Gastroesophageal sphincter (tissue), 4 donors: ENCODE measurements at regions not wholly inside any gene's neighbourhood (a gene's known extent, or its start where the extent isn't known, plus 50 kb on each side); places are given as distances from the start of the nearest gene placed in this dataset.

ENCODE experiments used
- ATAC-seq: fragments of 150-250 bp; one replicate; pipeline ENCODE4 v1.9.1; 2016; ENCODE audit warnings: mild to moderate bottlenecking, moderate library complexity
- H3K27ac ChIP-seq, 4 donors: fragments of 200-600 bp; sonication (generic) in 3 of 4; 1 replicate in 3 of 4; 2 replicates in 1 of 4; pipeline ENCODE4 v1.5.1; 2016 to 2019
- H3K27me3 ChIP-seq: fragments of 200-600 bp; sonication (generic); one replicate; pipeline ENCODE4 v1.5.1; 2019
- H3K36me3 ChIP-seq, 2 donors: fragments of 200-600 bp; sonication (generic); one replicate each; pipeline ENCODE4 v1.5.1; 2019; ENCODE audit warnings: control low read depth in 1 of 2
- H3K4me1 ChIP-seq, 3 donors: fragments of 200-600 bp; sonication (generic); 1 replicate in 2 of 3; 2 replicates in 1 of 3; pipeline ENCODE4 v1.5.1; 2016 to 2019; ENCODE audit warnings: control low read depth in 2 of 3
- H3K4me3 ChIP-seq, 2 donors: fragments of 200-600 bp; sonication (generic); one replicate each; pipeline ENCODE4 v1.5.1; 2019; ENCODE audit warnings: mild to moderate bottlenecking in 1 of 2, moderate library complexity in 1 of 2
- H3K9me3 ChIP-seq, 3 donors: fragments of 200-600 bp; sonication (generic); one replicate each; pipeline ENCODE4 v1.5.1; 2017 to 2019; ENCODE audit warnings: control low read depth in 2 of 3
- EP300 ChIP-seq: sonication (generic); formaldehyde crosslinking; IDR thresholded peaks from one replicate; pipeline ENCODE4 v1.6.1; 2017; ENCODE audit warnings: antibody characterized with exemption, mild to moderate bottlenecking
- POLR2A ChIP-seq, 2 donors: fragments of 450-650 bp; IDR thresholded peaks; one replicate each; pipeline ENCODE4 v1.6.1; 2017; ENCODE audit warnings: antibody characterized with exemption in 2 of 2, mild to moderate bottlenecking in 2 of 2, moderate library complexity in 1 of 2
- POLR2AphosphoS5 ChIP-seq: sonication (generic); formaldehyde crosslinking; IDR thresholded peaks from one replicate; pipeline ENCODE4 v1.6.1; 2017; ENCODE audit warnings: antibody characterized with exemption
- WGBS, 2 donors: methylation state at CpG; one replicate each; pipeline ENCODE4 v1.1.5; 2018; ENCODE audit warnings: low coverage in 1 of 2; 5-methylcytosine and 5-hydroxymethylcytosine counted together
- TF ChIP-seq, protein P1 (sequence below), 4 experiments: fragments of 200-600 bp in 2 of 4; fragments of 450-650 bp in 2 of 4; sonication (generic) in 1 of 4; IDR thresholded peaks; one replicate each; pipeline ENCODE4 v1.5.1; 2017 to 2019; ENCODE audit warnings: antibody characterized with exemption in 4 of 4, mild to moderate bottlenecking in 2 of 4, moderate library complexity in 2 of 4

DNA sequence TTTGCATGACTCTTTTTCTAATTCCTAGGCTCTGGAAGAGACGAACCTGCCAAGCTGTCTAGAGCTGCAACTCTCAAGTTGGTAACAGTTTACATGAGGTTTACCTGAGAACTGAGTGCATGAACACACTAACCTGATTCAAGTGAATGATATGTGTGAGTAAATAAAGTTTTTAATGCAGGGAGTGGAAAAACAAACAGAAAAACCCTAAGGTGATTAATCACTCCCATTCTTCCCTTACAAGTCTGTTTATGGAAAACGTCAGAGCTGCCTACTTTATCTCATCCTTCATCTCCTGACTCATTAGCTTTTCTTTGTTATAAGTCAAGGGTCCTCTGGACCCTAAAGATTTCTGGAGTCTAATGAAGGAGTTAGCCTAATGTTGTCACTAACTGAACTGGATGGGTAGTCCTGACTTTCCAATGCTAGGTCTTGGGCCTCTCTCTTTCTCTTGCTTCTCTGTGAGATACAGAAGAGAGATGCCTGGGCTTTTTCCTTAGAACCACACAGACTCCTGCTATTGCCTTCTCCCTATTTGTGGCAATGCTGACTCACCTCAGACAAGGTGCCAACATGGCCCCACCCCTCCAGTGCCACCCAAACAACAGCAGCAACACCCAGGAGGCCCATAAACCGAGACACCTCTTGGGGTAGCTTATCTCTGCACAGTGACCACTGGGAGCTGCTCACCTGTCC lies 952.4 kb downstream of the EPHA4 start:
- no peaks in the 10 kb centered on the region for H3K9me3 ChIP-seq
- TF ChIP-seq POLR2A (IDR thresholded peaks at IDR 0.05): no peak
- TF ChIP-seq, protein P1, sequence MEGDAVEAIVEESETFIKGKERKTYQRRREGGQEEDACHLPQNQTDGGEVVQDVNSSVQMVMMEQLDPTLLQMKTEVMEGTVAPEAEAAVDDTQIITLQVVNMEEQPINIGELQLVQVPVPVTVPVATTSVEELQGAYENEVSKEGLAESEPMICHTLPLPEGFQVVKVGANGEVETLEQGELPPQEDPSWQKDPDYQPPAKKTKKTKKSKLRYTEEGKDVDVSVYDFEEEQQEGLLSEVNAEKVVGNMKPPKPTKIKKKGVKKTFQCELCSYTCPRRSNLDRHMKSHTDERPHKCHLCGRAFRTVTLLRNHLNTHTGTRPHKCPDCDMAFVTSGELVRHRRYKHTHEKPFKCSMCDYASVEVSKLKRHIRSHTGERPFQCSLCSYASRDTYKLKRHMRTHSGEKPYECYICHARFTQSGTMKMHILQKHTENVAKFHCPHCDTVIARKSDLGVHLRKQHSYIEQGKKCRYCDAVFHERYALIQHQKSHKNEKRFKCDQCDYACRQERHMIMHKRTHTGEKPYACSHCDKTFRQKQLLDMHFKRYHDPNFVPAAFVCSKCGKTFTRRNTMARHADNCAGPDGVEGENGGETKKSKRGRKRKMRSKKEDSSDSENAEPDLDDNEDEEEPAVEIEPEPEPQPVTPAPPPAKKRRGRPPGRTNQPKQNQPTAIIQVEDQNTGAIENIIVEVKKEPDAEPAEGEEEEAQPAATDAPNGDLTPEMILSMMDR (IDR thresholded peaks at IDR 0.05): no peak
- no peak for TF ChIP-seq POLR2AphosphoS5
- TF ChIP-seq EP300: no peak
- H3K4me1 ChIP-seq: no peaks in the 10 kb centered on the region
- H3K27me3 ChIP-seq: no peaks in the 10 kb centered on the region
- no peaks in the 10 kb centered on the region for H3K36me3 ChIP-seq
- no peak for ATAC-seq
- no peak overlapping the region for H3K4me3 ChIP-seq
- H3K27ac ChIP-seq: no peak overlapping the region
- 40 to 68% methylated on average over 2 of the region's 3 CpGs for WGBS, 2 donors

DNA sequence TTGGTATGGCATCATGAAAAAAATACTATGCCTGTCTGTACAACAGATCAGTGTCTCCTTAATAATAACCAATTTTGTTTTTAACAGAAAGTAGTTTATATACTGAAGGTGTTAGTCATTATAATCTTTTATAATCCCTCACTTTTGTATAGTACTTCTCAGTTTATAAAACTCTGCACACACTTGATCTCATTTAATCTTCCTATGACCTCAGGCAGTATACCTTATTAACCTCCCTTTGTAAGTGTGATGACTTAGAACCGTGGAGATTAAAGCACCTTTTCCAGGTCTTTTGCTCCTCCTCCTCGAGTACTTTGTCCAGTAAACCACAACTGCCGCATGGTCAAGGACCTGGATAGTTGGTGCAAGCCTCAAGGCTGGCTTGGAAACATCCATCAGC lies 945.5 kb downstream of the EPHA4 start:
- H3K27me3 ChIP-seq: no peaks in the 10 kb centered on the region
- H3K4me3 ChIP-seq: no peak overlapping the region
- no peaks in the 10 kb centered on the region for H3K9me3 ChIP-seq
- no peaks in the 10 kb centered on the region for H3K36me3 ChIP-seq
- no peak for ATAC-seq
- H3K27ac ChIP-seq: no peak overlapping the region
- WGBS, 2 donors: 69% methylated on average over 3 of the region's 3 CpGs; no CpG with 5 or more reads in 1 of the 2 donors
- no peak for TF ChIP-seq POLR2A (IDR thresholded peaks at IDR 0.05)
- TF ChIP-seq EP300: no peak
- TF ChIP-seq, protein P1 (IDR thresholded peaks at IDR 0.05): no peak
- no peak for TF ChIP-seq POLR2AphosphoS5
- H3K4me1 ChIP-seq: no peaks in the 10 kb centered on the region

DNA sequence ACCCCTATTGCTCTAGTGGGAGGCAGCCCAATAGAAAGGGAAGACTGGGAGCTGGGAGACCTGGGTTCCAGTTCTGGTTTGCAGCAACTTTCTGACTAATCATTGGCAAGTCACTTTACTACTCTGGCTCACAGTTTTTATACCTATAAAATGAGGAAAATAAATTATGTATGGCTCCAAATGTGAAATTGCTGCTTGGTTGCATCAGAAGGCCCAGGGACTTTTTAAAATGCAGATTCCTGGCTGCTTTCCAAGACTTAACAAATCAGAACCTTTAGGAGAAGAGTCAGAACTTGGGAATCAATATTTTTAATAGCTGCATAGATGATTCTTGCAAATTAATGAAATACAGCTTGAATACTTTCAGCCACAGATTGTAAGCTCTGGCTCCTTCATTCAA lies 943.9 kb downstream of the EPHA4 start:
- TF ChIP-seq, protein P1 (IDR thresholded peaks at IDR 0.05): no peak
- TF ChIP-seq EP300: no peak
- no peak overlapping the region for H3K27ac ChIP-seq
- H3K9me3 ChIP-seq: no peaks in the 10 kb centered on the region
- H3K36me3 ChIP-seq: no peaks in the 10 kb centered on the region
- H3K4me3 ChIP-seq: no peak overlapping the region
- no peaks in the 10 kb centered on the region for H3K27me3 ChIP-seq
- no peaks in the 10 kb centered on the region for H3K4me1 ChIP-seq
- no peak for ATAC-seq

DNA sequence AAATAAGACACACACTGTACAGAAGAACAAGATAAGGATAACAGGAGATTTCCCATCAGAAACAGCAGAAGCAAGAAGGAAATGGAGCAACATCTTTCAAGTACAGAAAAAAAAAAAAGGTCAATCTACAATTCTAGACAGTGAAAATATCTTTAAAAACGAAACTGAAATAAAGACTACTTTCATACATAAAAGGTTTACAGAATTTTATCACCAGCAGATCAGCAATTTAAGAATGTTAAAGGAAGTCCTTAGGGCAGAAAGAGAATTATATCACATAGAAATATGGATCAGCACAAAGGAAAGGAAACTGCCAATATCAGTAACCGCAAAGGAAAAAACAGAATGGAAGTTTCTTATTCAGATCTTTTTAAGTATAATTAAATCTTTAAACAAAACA lies 931.0 kb downstream of the EPHA4 start:
- TF ChIP-seq, protein P1 (IDR thresholded peaks at IDR 0.05): no peak
- TF ChIP-seq EP300: no peak
- no peaks in the 10 kb centered on the region for H3K36me3 ChIP-seq
- peaks cover 6% of the 10 kb centered on the region for H3K27me3 ChIP-seq
- 51 to 59% methylated on average over 2 of the region's 2 CpGs for WGBS, 2 donors
- no peaks in the 10 kb centered on the region for H3K4me1 ChIP-seq
- H3K27ac ChIP-seq: no peak overlapping the region
- H3K9me3 ChIP-seq: no peaks in the 10 kb centered on the region
- H3K4me3 ChIP-seq: no peak overlapping the region
- no peak for ATAC-seq

DNA sequence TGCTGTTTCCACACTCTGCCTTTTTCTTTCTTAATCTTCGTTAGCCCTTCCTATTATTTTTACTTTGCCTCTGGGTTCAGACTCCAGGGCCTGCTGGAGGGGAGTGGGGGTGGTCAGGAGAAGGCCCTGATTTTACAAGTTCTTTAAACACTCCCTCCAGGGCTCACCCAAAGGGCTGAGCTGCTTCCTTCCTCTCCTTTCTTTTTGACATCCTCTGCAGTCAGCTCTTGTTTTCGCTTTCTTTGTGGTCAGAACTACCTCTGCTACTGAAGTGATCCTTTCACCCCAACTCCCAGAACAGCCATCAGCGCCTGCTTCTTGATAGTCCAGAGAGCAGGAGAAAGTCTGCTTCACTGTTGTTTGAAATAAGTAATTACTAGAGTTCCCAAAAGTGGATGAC lies 925.7 kb downstream of the EPHA4 start:
- Histone ChIP-seq H3K27me3 (no peaks in the 10 kb centered on the region), H3K9me3 (no peaks in the 10 kb centered on the region), H3K4me3 (no peak overlapping the region), H3K36me3 (no peaks in the 10 kb centered on the region), H3K4me1 (no peaks in the 10 kb centered on the region), H3K27ac (no peak overlapping the region)
- TF ChIP-seq EP300: no peak
- ATAC-seq: no peak
- WGBS, 2 donors: 40 to 74% methylated on average over 1 to 2 of the region's 3 CpGs
